Liver (tissue), 1 donor: ENCODE measurements at regions not wholly inside any gene's neighbourhood (a gene's known extent, or its start where the extent isn't known, plus 50 kb on each side); places are given as distances from the start of the nearest gene placed in this dataset. TPM values are rescaled to one million over a fixed set of nuclear protein-coding genes. Genes with fewer than 3 reads are reported as not detected.

ENCODE experiments used
- small RNA-seq: library from RNA; depleted of rRNA; stranded (forward); fragments of <200 nt; gene quantifications from one replicate; pipeline ENCODE3, GENCODE V24; 2014

Small RNA genes lying in the stretch of these regions (small RNA-seq; reads per million reads assigned to genes)
- not detected for gene RPS17P11
